ENCODE measurements at regions not wholly inside any gene's neighbourhood (a gene's known extent, or its start where the extent isn't known, plus 50 kb on each side); places are given as distances from the start of the nearest gene placed in this dataset.

- TF ChIP-seq MAX (IDR thresholded peaks at IDR 0.05) (no peak), EP300 (IDR thresholded peaks at IDR 0.05; ENCODE audit: borderline replicate concordance) (no peak), TAF1 (IDR thresholded peaks at IDR 0.05; ENCODE audit: low read depth) (no peak), CEBPB (IDR thresholded peaks at IDR 0.05) (no peak), RAD21 (IDR thresholded peaks at IDR 0.05; ENCODE audit: low read depth) (no peak), TCF12 (IDR thresholded peaks at IDR 0.05; ENCODE audit: low read depth) (no peak), EGR1 (IDR thresholded peaks at IDR 0.05) (no peak), CREB1 (IDR thresholded peaks at IDR 0.05; ENCODE audit: low read depth) (no peak), ZBTB7A (IDR thresholded peaks at IDR 0.05; ENCODE audit: low read depth) (no peak), YY1 (IDR thresholded peaks at IDR 0.05; ENCODE audit: low read depth) (no peak), REST (IDR thresholded peaks at IDR 0.05; ENCODE audit: low read depth) (no peak), USF1 (IDR thresholded peaks at IDR 0.05) (no peak), FOXM1 (IDR thresholded peaks at IDR 0.05; ENCODE audit: borderline replicate concordance, low read depth) (no peak), TEAD4 (IDR thresholded peaks at IDR 0.05) (no peak)
These were observed 324.6 kb upstream of the MTNR1B start for GRCh38 chr11:92644595-92645445.

GRCh38 chr11:92651159-92651558 is 318.3 kb upstream of the MTNR1B start:
- TF ChIP-seq EGR1 (IDR thresholded peaks at IDR 0.05) = no peak
- TF ChIP-seq CREB1 (IDR thresholded peaks at IDR 0.05; ENCODE audit: low read depth) = no peak
- TF ChIP-seq EP300 (IDR thresholded peaks at IDR 0.05; ENCODE audit: borderline replicate concordance) = no peak
- TF ChIP-seq MAX (IDR thresholded peaks at IDR 0.05) = no peak
- no peak for TF ChIP-seq TAF1 (IDR thresholded peaks at IDR 0.05; ENCODE audit: low read depth)
- no peak for TF ChIP-seq CEBPB (IDR thresholded peaks at IDR 0.05)
- TF ChIP-seq REST (IDR thresholded peaks at IDR 0.05; ENCODE audit: low read depth) = no peak
- TF ChIP-seq RAD21 (IDR thresholded peaks at IDR 0.05; ENCODE audit: low read depth) = no peak

- no peak for TF ChIP-seq ZBTB7A (IDR thresholded peaks at IDR 0.05; ENCODE audit: low read depth)
- no peak for TF ChIP-seq EP300 (IDR thresholded peaks at IDR 0.05; ENCODE audit: borderline replicate concordance)
- no peak for TF ChIP-seq NFIC (IDR thresholded peaks at IDR 0.05)
- TF ChIP-seq CEBPB (IDR thresholded peaks at IDR 0.05) = no peak
- no peak for TF ChIP-seq CREB1 (IDR thresholded peaks at IDR 0.05; ENCODE audit: low read depth)
- no peak for TF ChIP-seq EGR1 (IDR thresholded peaks at IDR 0.05)
- no peak for TF ChIP-seq RAD21 (IDR thresholded peaks at IDR 0.05; ENCODE audit: low read depth)
- TF ChIP-seq TCF12 (IDR thresholded peaks at IDR 0.05; ENCODE audit: low read depth) = no peak
These were observed 316.0 kb upstream of the MTNR1B start for GRCh38 chr11:92653454-92653853.

- TF ChIP-seq ZBTB7A (IDR thresholded peaks at IDR 0.05; ENCODE audit: low read depth) (no peak), RAD21 (IDR thresholded peaks at IDR 0.05; ENCODE audit: low read depth) (no peak), EP300 (IDR thresholded peaks at IDR 0.05; ENCODE audit: borderline replicate concordance) (no peak), FOXM1 (IDR thresholded peaks at IDR 0.05; ENCODE audit: borderline replicate concordance, low read depth) (no peak), TEAD4 (IDR thresholded peaks at IDR 0.05) (no peak), CEBPB (IDR thresholded peaks at IDR 0.05) (no peak), MAX (IDR thresholded peaks at IDR 0.05) (no peak), EGR1 (IDR thresholded peaks at IDR 0.05) (no peak), TAF1 (IDR thresholded peaks at IDR 0.05; ENCODE audit: low read depth) (no peak), CREB1 (IDR thresholded peaks at IDR 0.05; ENCODE audit: low read depth) (no peak), TCF12 (IDR thresholded peaks at IDR 0.05; ENCODE audit: low read depth) (no peak), USF1 (IDR thresholded peaks at IDR 0.05) (no peak), YY1 (IDR thresholded peaks at IDR 0.05; ENCODE audit: low read depth) (no peak), REST (IDR thresholded peaks at IDR 0.05; ENCODE audit: low read depth) (no peak), NFIC (IDR thresholded peaks at IDR 0.05) (no peak)
These were observed 312.7 kb upstream of the MTNR1B start for GRCh38 chr11:92656783-92657182.
